ENCODE measurements at regions not wholly inside any gene's neighbourhood (a gene's known extent, or its start where the extent isn't known, plus 50 kb on each side); places are given as distances from the start of the nearest gene placed in this dataset.

DNA sequence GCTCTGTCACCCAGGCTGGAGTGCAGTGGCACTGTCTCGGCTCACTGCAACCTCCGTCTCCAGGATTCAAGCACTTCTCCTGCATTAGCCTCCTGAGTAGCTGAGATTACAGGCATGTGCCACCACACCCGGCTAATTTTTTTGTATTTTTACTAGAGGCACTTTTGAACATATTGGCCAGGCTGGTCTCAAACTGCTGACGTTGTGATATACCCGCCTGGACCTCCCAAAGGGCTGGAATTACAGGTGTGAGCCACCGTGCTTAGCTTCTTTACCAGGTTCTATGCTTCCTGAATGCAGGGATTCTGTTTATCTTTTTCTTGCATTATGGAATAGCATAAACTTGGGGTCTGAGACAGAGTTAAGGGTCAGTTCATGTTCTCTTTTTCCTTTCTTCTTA lies 317.9 kb upstream of the RBFOX1 start:
- TF ChIP-seq POLR2A (IDR thresholded peaks at IDR 0.05), result no peak
- TF ChIP-seq CTCF (IDR thresholded peaks at IDR 0.05), result no peak

Data from vagina (tissue), 2 donors.